Stimulated activated CD4-positive, alpha-beta T cell treated with anti-CD3 and anti-CD28 coated beads, TNF-alpha, amount 100 ng/mL, for 24 hours (primary cell): ENCODE measurements at regions not wholly inside any gene's neighbourhood (a gene's known extent, or its start where the extent isn't known, plus 50 kb on each side); places are given as distances from the start of the nearest gene placed in this dataset.

ENCODE experiments used
- DNase-seq, 3 experiments: peaks; one replicate each; pipeline ENCODE4 v3.0.0-alpha.2; 2020; ENCODE audit warnings: low read depth in 3 of 3

- DNase-seq = no peak
These were observed 180.8 kb downstream of the GLI2 start for GRCh38 chr2:120916446-120916845.

DNA sequence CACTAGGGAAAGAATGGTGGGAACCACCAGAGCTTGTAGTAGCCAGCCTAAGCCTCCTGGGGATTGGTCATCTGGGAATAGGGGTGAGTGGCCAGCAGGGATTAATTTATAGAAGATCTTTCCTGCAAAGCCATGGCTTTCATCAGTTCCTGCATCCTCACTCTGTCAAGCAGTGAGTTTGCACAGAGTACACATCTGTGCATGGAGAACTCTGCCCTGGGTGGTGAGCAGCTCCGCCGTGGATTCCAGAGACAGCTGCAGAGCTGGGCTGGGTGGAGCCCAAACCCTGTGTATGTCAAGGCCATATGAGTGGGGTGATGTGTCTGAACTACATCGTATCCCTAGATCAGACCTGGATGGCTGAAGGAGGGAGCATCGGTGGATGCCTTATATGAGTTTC, 182.2 kb downstream of the GLI2 start:
- DNase-seq = no peak

GRCh38 chr2:120919216-120919615, 183.5 kb downstream of the GLI2 start:
- DNase-seq = no peak

DNA sequence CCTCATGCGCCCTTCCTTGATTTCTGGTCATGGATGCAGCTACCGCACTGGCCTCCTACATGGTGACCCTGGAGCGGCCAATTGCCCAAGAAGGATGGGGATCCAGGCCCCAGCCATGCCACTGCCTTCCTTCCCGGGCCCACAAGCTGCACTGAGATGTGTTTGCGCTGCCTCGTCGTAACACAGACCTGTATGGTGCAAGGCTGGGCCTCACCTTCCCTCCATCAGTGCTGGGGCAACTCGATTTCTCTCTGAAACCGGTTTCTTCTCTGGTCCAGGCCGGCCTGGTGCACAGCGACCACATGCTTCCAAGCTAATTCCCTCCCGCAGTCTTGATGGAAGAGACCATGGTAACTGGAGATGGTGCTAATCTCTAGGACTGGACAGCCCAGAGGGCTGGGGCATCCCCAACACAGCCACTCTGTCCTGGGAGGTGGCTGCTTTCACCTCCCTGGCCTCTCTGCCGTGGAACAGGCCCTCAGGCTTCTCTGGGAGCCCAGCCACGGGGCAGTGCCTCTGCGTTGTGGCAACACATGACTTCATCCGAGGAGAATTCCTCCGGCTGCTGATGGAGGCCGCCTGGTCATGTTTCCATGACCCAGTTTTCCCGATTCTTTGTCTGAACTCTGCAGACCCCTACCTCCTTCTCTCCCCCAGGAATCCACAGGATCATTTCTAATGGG, 184.2 kb downstream of the GLI2 start:
- DNase-seq = no peak

GRCh38 chr2:120920454-120921148, 184.9 kb downstream of the GLI2 start:
- DNase-seq = no peak

GRCh38 chr2:120921457-120921856, 185.8 kb downstream of the GLI2 start:
- no peak for DNase-seq

DNA sequence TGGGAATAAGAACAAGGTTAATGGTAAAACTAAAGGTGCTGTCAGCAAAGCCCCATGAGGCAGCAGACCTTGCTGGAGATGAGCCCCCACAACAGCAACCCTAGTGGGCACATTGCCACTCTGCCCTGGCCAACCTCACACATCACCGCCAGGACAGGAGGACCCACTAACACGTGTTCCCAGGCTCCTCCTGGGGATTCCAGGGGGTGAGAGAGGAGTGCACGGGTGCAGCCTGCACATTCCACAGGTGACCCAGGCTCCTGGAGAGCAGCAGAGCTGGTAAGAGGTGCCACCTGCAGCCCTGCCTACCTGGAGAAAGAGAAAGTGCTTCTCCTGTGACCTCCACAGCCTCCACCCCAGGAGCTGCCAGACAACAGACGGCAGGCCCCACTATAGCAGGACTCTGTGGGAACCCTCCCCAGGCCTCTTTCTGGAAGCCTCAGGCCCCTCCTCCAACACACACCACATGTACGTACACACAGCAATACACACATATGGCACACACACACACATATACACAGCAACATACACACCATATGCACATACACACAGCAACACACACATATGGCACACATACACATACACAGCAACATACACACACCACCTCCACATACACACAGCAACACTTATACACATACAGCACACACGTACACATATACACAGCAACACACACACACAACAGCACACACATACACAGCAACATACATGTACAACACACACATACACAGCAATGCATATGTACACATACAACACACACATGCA, 187.1 kb downstream of the GLI2 start:
- DNase-seq = no peak

DNA sequence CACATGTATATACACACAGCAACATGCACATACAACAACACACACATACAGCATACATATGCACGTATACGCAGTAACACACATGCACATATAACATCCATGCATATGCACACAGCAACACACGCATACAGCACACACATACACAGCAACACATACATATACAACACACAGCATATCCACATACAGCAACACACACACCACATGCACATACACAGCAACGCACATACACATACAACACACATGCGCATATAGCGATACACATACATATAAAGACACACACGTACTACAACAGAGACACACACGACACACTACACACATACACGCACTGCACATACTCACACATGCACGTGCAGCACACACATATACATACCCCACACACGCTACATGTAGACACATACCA, 187.8 kb downstream of the GLI2 start:
- no peak for DNase-seq

DNA sequence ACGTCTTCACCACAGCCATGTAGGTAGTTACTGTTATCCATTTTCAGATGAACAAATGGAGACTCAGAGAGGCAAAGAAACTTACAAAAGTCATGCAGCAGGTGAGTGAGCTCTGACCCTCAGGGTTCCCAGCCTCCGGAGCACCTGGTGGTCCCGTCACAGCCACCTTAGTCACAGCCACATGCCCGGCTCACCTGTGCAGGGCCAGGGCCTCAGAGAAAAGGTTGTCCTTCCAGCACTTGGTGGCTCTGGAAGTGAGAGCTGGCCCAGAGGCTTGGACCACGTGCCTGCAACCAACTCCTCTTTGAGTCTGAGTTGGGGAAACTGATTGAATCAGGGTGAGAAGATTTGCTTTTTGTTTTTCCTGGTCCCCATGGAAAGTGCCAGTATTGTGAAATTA, 189.3 kb downstream of the GLI2 start:
- no peak for DNase-seq

GRCh38 chr2:120926463-120927264, 191.0 kb downstream of the GLI2 start:
- DNase-seq = no peak

DNA sequence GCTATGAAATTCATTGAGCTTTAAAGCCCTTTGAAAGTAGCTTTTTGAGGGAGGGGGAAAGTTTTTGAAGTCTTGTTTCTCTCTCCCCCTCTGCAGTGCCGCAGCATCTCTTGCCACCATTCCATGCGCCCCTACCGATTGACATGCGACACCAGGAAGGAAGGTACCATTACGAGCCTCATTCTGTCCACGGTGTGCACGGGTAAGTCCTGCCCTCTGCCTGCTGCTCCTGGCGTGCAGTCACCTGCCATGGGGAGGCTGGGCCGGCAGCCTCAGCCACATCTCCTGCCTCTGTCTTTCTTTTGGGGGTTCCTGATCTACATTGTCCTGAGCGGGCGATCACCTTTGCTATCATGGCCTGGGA, 191.6 kb downstream of the GLI2 start:
- no peak for DNase-seq

DNA sequence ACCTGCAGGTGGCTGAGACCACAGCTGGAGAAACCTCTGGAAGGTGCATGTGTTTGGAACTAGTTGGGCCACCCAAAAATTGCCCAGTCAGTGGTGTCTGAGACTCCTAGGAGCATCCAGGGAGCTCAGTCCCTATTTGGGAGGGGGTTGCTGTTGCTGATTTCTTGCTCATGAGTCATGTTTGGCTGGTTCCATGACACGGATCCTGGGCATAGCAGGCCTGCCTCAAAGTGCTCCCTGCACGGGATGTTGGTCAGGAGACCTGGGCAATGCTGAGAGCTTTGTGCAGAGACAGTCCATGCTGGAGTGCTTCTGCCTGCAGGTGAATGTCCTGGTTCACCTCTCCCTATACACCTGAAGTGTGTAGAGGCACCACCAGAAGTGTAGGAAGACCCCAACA, 194.2 kb downstream of the GLI2 start:
- no peak for DNase-seq

DNA sequence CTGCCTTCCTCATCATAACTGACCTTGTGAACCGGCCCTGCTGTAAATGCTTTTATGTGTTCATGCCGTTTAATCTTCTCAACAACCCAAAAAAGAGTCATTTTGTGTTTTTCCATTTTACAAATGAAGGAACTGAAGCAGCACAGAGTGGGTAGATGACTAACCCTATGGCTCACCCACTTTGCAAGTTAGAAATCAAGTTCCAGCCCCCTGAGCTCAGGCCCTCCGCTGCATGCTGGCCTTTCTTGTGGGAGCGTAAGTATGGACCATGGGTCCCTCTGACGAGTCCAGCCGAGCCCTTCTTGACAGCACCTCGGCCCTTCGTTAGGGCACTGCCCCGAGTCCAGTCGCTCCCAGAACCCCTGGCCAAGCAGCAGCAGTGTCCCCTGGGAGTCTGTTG, 194.6 kb downstream of the GLI2 start:
- no peak for DNase-seq

DNA sequence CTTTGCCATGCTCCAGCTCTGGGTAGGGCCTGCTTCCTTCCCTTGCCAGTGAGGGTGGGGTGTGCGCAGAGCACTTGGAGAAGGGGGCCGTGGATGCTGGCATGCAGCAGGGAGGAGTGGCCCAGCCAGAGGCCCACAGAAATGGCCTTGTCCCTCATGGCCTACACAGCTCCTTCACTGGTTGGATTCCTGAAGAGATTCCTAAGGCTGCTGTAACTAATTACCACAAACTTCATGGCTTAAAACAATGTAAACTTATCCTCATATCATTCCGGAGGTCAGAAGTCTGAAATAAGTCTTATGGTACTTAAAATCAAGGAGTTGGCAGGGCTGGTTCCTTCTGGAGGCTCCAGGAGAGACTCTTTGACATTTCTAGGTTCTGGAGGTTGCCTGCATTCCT, 195.2 kb downstream of the GLI2 start:
- DNase-seq = no peak

DNA sequence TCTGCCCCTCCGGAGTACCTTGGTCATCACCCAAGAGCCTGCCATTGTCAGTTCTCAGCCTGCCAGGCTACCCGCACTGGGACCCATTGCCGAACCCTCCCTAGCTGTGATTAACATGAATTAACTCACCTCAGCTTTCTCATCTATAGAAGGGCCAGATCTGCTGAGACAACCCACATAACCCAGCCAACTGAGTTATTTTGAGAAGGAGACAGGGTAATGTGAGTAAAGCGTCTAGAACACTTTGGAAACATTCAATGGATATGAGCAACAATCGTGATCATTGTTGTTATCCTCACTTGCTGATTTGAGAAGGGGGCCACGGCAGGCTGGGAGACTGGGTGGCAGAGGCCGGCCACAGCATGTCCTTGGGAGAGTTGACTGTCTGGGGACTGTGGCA, 196.8 kb downstream of the GLI2 start:
- no peak for DNase-seq

DNA sequence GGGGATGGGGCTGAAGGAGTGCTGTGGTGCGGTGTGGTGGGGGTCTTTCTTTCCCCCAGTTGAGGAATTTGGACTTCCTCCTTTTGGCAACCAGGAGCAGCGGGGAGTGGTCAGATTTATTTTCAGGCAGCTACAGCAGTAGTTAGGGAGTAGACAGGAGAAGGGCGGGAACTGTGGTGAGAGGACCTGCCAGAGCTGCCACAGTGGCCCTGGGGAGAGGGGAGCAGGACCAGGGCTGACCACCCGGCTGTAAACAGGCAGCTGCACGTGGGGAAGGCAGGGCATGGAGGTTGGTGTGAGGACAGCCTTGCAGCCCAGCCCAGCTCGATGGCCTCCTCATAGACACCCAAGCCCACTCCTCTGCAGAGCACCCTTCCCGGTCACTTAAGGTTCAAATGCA, 197.2 kb downstream of the GLI2 start:
- no peak for DNase-seq

DNA sequence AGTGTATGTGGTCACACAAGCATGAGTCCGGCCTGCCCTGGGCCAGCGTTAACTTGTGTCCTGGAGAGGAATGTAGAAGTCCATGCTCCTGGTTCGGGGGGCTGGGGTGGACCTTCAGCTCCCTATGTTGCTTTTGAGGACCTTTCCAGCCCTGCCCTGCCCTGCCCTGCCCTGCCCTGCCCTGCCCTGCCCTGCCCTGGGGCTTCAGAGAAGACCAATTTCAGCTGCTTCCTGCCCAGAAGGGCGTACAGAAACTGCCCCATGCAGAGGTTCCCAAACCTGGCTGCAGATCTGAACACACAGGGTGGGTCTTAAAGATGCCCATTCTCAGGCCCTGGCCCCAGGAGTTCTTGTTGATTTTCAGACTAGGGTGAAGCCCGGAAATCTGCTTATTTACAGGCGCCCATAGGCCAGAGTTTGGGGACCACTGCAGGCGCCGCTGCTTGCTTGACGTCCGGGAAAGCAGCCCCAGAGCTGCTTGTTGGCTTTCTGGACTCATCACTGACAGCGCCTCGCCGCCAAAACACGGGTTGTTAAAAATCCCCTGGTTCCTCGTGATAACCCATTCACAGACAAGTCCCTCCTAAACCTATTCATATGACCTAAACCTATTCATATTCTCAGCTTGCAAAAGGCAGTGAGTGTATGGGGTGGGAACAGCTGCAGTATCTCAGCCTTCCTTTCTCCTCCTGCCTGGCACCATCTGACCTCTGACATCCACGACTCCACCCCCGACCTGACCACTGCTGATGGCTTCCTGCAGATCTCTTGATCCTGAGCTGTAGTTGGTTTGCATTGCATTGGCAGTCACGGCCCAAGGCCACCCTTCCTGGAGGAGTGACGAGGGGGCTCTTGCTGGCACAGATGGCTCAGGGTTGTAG, 198.3 kb downstream of the GLI2 start:
- no peak for DNase-seq

DNA sequence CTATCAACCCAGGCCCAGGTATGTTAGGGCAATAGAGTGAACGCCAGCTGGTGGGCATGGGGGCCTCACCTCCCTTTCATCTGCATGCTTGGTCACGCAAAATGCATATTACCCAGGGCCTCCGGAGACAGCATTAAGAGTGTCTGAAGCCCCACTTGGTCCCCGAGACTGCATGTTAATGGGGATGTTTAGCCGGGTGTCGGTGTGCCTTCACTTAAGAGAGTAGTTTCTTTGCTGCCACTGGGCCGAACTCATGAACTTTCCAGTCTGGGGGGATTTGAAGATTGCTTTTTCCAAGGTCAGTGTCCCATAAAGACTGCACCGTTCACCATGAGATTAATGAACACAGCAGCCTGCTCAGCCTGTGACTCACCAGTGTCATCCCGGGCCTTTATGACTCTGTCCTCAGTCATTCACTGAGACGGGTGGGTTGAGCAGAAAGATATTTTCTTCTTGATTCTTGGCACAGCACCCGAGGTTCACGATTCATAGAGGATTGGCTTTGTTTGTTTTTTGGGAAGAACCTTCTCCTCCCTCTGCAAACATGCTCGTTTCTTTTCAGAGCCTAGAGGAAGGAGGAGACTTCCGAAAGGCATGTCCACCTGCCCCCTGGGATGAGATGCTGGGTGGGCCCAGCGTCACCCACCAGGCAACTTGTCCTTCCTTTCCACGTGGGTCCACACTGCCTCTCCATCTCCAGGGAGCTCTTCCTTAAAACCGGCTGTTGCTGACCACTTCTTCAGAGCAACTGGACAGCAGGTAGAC, 199.1 kb downstream of the GLI2 start:
- DNase-seq = no peak

DNA sequence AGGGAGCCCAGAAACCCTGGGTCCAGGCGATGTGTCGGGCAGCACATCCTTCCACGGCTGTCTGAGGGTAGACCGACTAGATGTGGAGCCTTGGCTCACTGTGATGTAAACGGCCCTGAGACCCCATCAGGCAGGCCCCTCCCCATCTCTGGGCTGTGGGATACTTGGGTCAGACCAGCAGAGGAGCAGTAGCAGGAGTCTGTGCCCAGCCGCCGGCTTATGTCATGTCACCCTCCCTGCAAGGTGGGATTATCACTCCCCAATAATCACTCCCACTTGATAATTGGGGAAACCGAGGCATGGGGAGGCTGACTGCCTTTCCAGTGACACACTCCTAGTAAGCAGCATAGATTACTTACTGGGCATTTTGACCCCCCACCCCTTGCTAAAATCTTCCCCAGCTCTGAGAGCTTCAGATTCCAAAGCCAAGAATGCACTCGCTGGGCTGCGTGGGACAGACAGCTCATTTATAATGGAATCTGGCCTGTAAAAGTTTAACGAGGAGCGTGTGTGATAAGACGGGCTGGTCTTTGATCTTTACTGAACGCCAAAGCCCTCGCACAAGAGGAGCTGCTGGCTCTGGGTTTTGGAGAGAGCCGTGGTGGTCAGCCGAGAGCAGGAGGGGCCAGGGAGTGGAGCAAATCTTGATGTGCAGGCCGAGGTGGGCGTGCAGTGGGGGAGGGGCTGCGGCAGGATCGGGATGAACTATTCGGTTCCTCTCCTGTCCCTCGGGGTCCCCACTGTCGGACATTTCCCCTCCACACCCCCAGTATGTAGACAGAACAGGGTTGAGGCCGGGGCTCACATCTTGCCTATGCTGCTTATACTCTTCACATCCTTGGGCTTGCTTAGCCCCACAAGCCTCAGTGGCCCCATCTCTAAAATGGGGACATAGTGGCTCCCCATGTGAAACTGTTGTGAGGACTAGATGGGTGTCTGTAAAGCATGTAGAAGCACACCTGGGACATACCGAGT, 200.0 kb downstream of the GLI2 start:
- no peak for DNase-seq
